ENCODE measurements at regions not wholly inside any gene's neighbourhood (a gene's known extent, or its start where the extent isn't known, plus 50 kb on each side); places are given as distances from the start of the nearest gene placed in this dataset.
"Not testable (repeated sequence)": the region's sequence is repeated elsewhere in the genome, so short reads cannot be mapped to it uniquely, and the experiment has no call there.

DNA sequence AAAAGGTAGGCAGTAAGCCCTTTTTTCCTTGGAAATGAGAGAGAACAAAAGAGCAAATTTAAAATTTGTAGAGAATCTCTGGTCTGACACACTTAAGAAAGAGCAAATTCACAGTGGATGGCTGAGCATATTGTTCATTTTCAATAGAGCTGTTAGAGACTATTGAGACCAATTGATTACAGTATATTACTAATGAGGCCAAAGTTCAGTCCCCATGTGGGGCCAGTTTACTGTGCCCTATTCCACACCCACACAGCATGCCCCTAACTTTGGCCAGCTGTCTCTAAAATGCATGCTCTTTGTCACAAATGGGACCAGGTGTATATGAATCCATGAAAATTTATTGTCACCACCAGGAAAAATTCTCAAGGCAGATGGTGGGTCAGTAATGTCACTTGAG lies 470.5 kb downstream of the PCDH7 start:
- H3K9me3 Mint-ChIP-seq (ENCODE audit: low read depth, unreplicated experiment) = peaks cover 4% of the 10 kb centered on the region
- no peak overlapping the region for H3K4me3 Mint-ChIP-seq (ENCODE audit: low read depth, unreplicated experiment)

DNA sequence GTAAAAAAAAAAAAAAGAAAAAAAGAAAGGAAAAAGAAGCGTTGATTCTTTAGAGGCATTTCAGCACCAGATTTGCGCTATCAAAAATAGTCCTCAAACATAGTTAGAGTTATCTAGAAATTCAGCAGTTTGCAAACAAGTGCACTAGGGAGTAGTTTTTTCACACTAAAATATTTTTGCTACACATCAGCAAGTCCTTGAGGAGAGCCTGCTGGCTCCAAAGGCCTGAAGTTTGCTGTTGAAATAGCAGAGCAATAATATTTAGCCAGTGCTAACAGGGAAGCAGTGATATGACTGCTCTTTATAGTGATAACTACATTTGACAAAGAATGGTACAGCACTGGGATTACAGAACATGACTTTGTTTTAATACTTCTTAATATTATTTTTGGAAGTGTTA lies 472.2 kb downstream of the PCDH7 start:
- Mint-ChIP-seq H3K4me1 (ENCODE audit: low read depth, unreplicated experiment) (no peaks in the 10 kb centered on the region), H3K27me3 (ENCODE audit: unreplicated experiment) (no peaks in the 10 kb centered on the region), H3K4me3 (ENCODE audit: low read depth, unreplicated experiment) (no peak overlapping the region), H3K9me3 (ENCODE audit: low read depth, unreplicated experiment) (peaks cover 9% of the 10 kb centered on the region), H3K27ac (ENCODE audit: unreplicated experiment) (no peak overlapping the region), H3K36me3 (ENCODE audit: insufficient read depth, unreplicated experiment) (no peaks in the 10 kb centered on the region)
- TF ChIP-seq, protein P1, sequence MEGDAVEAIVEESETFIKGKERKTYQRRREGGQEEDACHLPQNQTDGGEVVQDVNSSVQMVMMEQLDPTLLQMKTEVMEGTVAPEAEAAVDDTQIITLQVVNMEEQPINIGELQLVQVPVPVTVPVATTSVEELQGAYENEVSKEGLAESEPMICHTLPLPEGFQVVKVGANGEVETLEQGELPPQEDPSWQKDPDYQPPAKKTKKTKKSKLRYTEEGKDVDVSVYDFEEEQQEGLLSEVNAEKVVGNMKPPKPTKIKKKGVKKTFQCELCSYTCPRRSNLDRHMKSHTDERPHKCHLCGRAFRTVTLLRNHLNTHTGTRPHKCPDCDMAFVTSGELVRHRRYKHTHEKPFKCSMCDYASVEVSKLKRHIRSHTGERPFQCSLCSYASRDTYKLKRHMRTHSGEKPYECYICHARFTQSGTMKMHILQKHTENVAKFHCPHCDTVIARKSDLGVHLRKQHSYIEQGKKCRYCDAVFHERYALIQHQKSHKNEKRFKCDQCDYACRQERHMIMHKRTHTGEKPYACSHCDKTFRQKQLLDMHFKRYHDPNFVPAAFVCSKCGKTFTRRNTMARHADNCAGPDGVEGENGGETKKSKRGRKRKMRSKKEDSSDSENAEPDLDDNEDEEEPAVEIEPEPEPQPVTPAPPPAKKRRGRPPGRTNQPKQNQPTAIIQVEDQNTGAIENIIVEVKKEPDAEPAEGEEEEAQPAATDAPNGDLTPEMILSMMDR (IDR thresholded peaks at IDR 0.05; ENCODE audit: unreplicated experiment) = no peak
- CTCF ChIA-PET = no interaction called here
- no TSS peak for BruUV-seq (replicated peaks)
- DNase-seq = no peak
- intact Hi-C loops (cut with micrococcal nuclease; ENCODE audit: unreplicated experiment) = no loop called here

More for the DNA sequence above, 470.5 kb downstream of the PCDH7 start:
- CTCF ChIA-PET = no interaction called here
- DNase-seq = no peak
- H3K27me3 Mint-ChIP-seq (ENCODE audit: unreplicated experiment) = no peaks in the 10 kb centered on the region
- intact Hi-C loops (cut with micrococcal nuclease; ENCODE audit: unreplicated experiment) = no loop called here
- no TSS peak for BruUV-seq (replicated peaks)
- H3K4me1 Mint-ChIP-seq (ENCODE audit: low read depth, unreplicated experiment) = no peaks in the 10 kb centered on the region
- no peaks in the 10 kb centered on the region for H3K36me3 Mint-ChIP-seq (ENCODE audit: insufficient read depth, unreplicated experiment)
- no peak overlapping the region for H3K27ac Mint-ChIP-seq (ENCODE audit: unreplicated experiment)
- TF ChIP-seq, protein P1 (IDR thresholded peaks at IDR 0.05; ENCODE audit: unreplicated experiment) = no peak

DNA sequence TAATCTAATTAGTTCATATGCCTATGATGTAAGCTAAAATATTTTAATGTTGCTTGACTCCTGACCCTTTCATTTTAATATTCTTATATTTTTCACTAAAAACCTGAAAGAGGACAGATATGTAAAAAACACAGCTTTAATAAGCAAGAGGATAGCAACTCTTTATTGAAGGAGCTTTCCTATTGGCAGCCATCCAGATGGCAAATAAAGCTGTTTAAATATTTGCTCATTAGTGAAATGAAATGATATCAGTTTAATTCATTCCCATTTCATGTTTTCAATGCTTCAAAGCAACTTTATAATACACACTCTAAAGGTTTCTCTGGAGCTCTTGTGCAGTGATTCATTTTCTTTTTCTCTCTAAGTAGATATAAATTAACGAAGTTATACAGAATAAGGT lies 473.4 kb downstream of the PCDH7 start:
- H3K4me1 Mint-ChIP-seq (ENCODE audit: low read depth, unreplicated experiment) = no peaks in the 10 kb centered on the region
- no peak for DNase-seq

DNA sequence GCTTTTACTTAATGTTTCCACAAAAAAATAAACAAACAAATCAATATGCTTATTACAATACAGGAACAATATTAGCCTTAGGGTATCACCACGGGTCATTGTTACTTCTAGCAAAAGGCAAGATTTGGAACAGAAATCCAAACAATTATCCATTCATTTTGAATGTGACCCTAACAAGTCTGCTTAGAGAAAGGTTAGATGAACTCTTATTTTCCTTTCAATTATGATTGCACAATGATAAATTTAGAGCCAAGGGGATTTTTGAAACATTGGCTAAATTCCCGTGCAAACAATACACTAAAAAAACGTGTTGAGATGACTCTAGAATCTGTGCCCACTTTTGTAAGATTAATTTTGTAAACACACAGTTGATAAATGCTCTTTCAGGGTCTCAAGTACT lies 474.7 kb downstream of the PCDH7 start:
- DNase-seq = no peak
- no TSS peak for BruUV-seq (replicated peaks)
- Mint-ChIP-seq H3K27me3 (ENCODE audit: unreplicated experiment) (no peaks in the 10 kb centered on the region), H3K9me3 (ENCODE audit: low read depth, unreplicated experiment) (peaks cover 12% of the 10 kb centered on the region), H3K27ac (ENCODE audit: unreplicated experiment) (no peak overlapping the region), H3K4me1 (ENCODE audit: low read depth, unreplicated experiment) (no peaks in the 10 kb centered on the region), H3K4me3 (ENCODE audit: low read depth, unreplicated experiment) (no peak overlapping the region), H3K36me3 (ENCODE audit: insufficient read depth, unreplicated experiment) (no peaks in the 10 kb centered on the region)
- CTCF ChIA-PET = no interaction called here
- TF ChIP-seq, protein P1 (IDR thresholded peaks at IDR 0.05; ENCODE audit: unreplicated experiment) = no peak
- intact Hi-C loops (cut with micrococcal nuclease; ENCODE audit: unreplicated experiment) = no loop called here

More for the DNA sequence above, 473.4 kb downstream of the PCDH7 start:
- H3K9me3 Mint-ChIP-seq (ENCODE audit: low read depth, unreplicated experiment) = peaks cover 12% of the 10 kb centered on the region
- intact Hi-C loops (cut with micrococcal nuclease; ENCODE audit: unreplicated experiment) = no loop called here
- no TSS peak for BruUV-seq (replicated peaks)
- H3K36me3 Mint-ChIP-seq (ENCODE audit: insufficient read depth, unreplicated experiment) = no peaks in the 10 kb centered on the region
- TF ChIP-seq, protein P1 (IDR thresholded peaks at IDR 0.05; ENCODE audit: unreplicated experiment) = no peak
- no peak overlapping the region for H3K4me3 Mint-ChIP-seq (ENCODE audit: low read depth, unreplicated experiment)
- CTCF ChIA-PET = no interaction called here
- no peaks in the 10 kb centered on the region for H3K27me3 Mint-ChIP-seq (ENCODE audit: unreplicated experiment)
- no peak overlapping the region for H3K27ac Mint-ChIP-seq (ENCODE audit: unreplicated experiment)

DNA sequence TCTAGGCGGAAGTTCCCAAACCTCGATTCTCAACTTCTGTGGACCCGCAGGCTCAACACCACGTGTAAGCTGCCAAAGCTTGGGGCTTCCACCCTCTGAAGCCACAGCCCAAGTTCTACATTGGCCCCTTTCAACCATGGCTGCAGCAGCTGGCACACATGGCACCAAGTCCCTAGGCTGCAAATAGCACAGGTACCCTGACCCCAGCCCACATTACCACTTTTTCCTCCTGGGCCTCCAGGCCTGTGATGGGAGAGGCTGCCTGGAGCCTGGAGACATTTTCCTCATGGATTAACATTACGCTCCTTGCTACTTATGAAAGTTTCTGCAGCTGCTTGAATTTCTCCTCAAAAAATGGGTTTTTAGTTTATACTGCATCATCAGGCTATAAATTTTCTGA lies 479.5 kb downstream of the PCDH7 start:
- H3K4me1 Mint-ChIP-seq (ENCODE audit: low read depth, unreplicated experiment) = no peaks in the 10 kb centered on the region
- no peaks in the 10 kb centered on the region for H3K27me3 Mint-ChIP-seq (ENCODE audit: unreplicated experiment)
- peaks cover 14% of the 10 kb centered on the region for H3K9me3 Mint-ChIP-seq (ENCODE audit: low read depth, unreplicated experiment)
- TF ChIP-seq, protein P1 (IDR thresholded peaks at IDR 0.05; ENCODE audit: unreplicated experiment) = no peak
- no peaks in the 10 kb centered on the region for H3K36me3 Mint-ChIP-seq (ENCODE audit: insufficient read depth, unreplicated experiment)
- intact Hi-C loops (cut with micrococcal nuclease; ENCODE audit: unreplicated experiment) = no loop called here
- no peak overlapping the region for H3K27ac Mint-ChIP-seq (ENCODE audit: unreplicated experiment)
- no TSS peak for BruUV-seq (replicated peaks)
- no peak overlapping the region for H3K4me3 Mint-ChIP-seq (ENCODE audit: low read depth, unreplicated experiment)
- CTCF ChIA-PET = no interaction called here
- DNase-seq = no peak

DNA sequence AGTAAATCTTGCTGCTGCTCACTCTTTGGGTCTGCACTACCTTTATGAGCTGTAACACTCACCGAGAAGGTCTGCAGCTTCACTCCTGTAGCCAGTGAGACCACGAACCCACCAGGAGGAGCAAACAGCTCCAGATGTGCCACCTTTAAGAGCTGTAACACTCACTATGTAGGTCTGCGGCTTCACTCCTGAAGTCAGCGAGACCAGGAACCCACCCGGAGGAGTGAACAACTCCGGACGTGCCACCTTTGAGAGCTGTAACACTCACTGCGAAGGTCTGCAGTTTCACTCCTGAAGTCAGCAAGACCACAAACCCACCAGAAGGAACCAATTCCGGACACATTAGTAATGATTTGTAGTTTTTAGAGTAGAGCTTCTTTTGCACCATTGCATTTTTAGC lies 481.9 kb downstream of the PCDH7 start:
- intact Hi-C loops (cut with micrococcal nuclease; ENCODE audit: unreplicated experiment); H3K4me1 Mint-ChIP-seq (ENCODE audit: low read depth, unreplicated experiment): not testable (repeated sequence)

More for the DNA sequence above, 481.9 kb downstream of the PCDH7 start:
- H3K4me3 Mint-ChIP-seq (ENCODE audit: low read depth, unreplicated experiment); H3K27me3 Mint-ChIP-seq (ENCODE audit: unreplicated experiment); H3K36me3 Mint-ChIP-seq (ENCODE audit: insufficient read depth, unreplicated experiment); CTCF ChIA-PET; DNase-seq; H3K27ac Mint-ChIP-seq (ENCODE audit: unreplicated experiment); BruUV-seq (replicated peaks); H3K9me3 Mint-ChIP-seq (ENCODE audit: low read depth, unreplicated experiment): not testable (repeated sequence)

All from Calu3 (cell line).